ENCODE measurements at regions not wholly inside any gene's neighbourhood (a gene's known extent, or its start where the extent isn't known, plus 50 kb on each side); places are given as distances from the start of the nearest gene placed in this dataset.
"Not testable (repeated sequence)": the region's sequence is repeated elsewhere in the genome, so short reads cannot be mapped to it uniquely, and the experiment has no call there.

DNA sequence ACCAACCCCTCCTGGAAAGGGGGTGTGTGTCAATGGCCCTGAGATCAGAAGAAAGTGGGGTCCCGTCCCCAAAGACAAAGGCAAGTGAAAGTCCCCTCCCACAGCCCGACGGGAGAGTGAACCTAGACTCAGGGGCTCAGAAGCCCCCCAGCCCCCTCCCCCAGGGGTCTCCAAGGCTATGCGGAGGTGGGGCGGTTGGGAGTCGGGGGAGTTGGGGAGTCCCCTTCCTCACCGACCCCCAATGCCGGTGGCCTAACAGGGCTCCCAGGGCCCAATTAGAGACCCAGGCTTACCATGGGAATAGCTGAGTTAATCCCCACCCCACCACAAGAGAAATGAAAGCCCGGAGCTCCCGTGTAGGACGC is 105.4 kb downstream of the SPATA31A6 start:
- TF ChIP-seq SMARCB1 (IDR thresholded peaks at IDR 0.05; ENCODE audit: insufficient read length, low read depth); NR4A1 (CRISPR knock-in tag; IDR thresholded peaks at IDR 0.05); NR4A1 (tag; IDR thresholded peaks at IDR 0.05); ZNF274 (IDR thresholded peaks at IDR 0.05; ENCODE audit: borderline replicate concordance, low read depth, low read length); NR2C2 (CRISPR knock-in tag; IDR thresholded peaks at IDR 0.05); NR2C2 (tag; IDR thresholded peaks at IDR 0.05); ZBTB7A (IDR thresholded peaks at IDR 0.05; ENCODE audit: borderline replicate concordance, control insufficient read depth, low read depth, low read length); PYGO2 (tag; IDR thresholded peaks at IDR 0.05); TCFL5 (CRISPR knock-in tag; conservative IDR thresholded peaks at IDR 0.05); SP1 (CRISPR knock-in tag; IDR thresholded peaks at IDR 0.05); ZNF134 (CRISPR knock-in tag; conservative IDR thresholded peaks at IDR 0.05): not testable (repeated sequence)
- TF ChIP-seq, protein P1, sequence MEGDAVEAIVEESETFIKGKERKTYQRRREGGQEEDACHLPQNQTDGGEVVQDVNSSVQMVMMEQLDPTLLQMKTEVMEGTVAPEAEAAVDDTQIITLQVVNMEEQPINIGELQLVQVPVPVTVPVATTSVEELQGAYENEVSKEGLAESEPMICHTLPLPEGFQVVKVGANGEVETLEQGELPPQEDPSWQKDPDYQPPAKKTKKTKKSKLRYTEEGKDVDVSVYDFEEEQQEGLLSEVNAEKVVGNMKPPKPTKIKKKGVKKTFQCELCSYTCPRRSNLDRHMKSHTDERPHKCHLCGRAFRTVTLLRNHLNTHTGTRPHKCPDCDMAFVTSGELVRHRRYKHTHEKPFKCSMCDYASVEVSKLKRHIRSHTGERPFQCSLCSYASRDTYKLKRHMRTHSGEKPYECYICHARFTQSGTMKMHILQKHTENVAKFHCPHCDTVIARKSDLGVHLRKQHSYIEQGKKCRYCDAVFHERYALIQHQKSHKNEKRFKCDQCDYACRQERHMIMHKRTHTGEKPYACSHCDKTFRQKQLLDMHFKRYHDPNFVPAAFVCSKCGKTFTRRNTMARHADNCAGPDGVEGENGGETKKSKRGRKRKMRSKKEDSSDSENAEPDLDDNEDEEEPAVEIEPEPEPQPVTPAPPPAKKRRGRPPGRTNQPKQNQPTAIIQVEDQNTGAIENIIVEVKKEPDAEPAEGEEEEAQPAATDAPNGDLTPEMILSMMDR (IDR thresholded peaks at IDR 0.05 in 2 of 3, conservative IDR thresholded peaks at IDR 0.05 in 1 of 3; ENCODE audit: insufficient read depth in 2 of 3, low read depth in 1 of 3, low read length in 3 of 3): not testable (repeated sequence)
